ENCODE measurements at regions not wholly inside any gene's neighbourhood (a gene's known extent, or its start where the extent isn't known, plus 50 kb on each side); places are given as distances from the start of the nearest gene placed in this dataset.

DNA sequence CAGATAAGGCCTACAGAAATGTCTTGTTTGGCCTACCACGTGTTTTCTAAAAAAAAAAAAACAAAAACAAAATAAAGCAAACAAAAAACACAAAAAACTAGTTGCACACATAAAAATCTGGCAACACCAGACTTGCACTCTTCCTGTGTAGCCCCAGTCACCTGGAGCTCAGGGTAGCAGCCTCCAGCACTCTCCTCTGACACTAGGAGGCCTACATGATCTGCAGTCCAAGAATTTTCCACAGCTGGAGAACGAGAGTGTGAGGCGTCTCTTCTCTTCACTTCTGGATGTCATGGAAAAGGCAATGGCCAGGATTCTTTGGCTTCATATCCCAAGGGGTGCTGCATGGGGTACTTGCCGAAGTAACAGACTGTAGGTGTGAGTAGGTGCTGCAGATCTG, 310.2 kb upstream of the SALL1 start:
- H3K9me3 ChIP-seq (ENCODE audit: control insufficient read depth, low read length): no peaks in the 10 kb centered on the region
- no peak overlapping the region for H3K27ac ChIP-seq (ENCODE audit: low read depth, low read length, severe bottlenecking)
- H3K4me1 ChIP-seq (ENCODE audit: control insufficient read depth, insufficient read depth, low read length, poor library complexity, severe bottlenecking): peaks cover 8% of the 10 kb centered on the region
- no peak overlapping the region for H3K4me3 ChIP-seq (ENCODE audit: extremely low read depth, insufficient read depth, low read length, poor library complexity, severe bottlenecking)
- 79 to 92% methylated on average over 2 to 3 of the region's 4 CpGs for WGBS, 2 experiments (ENCODE audit: insufficient coverage in 2 of 2)
- no peaks in the 10 kb centered on the region for H3K36me3 ChIP-seq (ENCODE audit: control insufficient read depth, insufficient read depth, low read length)

DNA sequence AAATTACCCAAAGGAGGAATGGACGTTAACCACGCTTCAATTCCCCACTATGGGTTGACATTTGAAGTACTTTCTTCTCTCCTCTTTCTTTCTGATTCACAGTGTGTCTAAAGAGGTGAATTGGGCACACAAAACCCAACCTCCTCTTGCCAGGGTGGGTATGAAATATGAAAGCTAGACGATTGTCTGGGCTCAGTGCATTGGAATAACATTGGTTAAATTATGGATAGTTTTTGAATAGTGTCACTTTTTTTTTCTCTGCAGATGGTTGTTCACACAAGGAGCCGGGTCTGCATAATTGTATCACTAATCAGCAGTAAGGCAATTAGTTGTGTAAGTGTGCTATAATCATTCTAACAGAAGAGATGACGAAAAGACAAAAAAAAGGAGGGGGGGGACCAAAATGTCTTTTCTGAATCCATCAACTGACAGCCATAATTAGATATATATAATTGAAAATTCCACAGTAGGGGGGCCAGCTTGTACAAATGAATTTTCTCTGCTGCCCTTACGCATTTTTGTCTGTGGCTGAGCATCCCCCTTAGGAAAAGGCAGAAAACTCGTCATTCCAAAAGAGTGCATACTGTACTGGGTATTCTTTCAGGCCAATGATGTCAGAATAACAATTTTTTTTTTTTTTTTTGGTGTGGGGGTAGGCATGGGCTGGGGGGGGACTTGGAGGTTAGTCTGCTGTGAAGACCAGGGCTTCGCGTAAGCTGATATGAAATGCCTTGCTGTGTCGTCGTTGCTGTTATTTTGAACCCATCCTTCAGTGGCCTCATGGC, 307.5 kb upstream of the SALL1 start:
- no peak overlapping the region for H3K4me3 ChIP-seq (ENCODE audit: extremely low read depth, insufficient read depth, low read length, poor library complexity, severe bottlenecking)
- H3K36me3 ChIP-seq (ENCODE audit: control insufficient read depth, insufficient read depth, low read length): no peaks in the 10 kb centered on the region
- no peaks in the 10 kb centered on the region for H3K4me1 ChIP-seq (ENCODE audit: control insufficient read depth, insufficient read depth, low read length, poor library complexity, severe bottlenecking)
- 90 to 95% methylated on average over 7 of the region's 11 CpGs for WGBS, 2 experiments (ENCODE audit: insufficient coverage in 2 of 2)
- no peaks in the 10 kb centered on the region for H3K9me3 ChIP-seq (ENCODE audit: control insufficient read depth, low read length)
- H3K27ac ChIP-seq (ENCODE audit: low read depth, low read length, severe bottlenecking): no peak overlapping the region

DNA sequence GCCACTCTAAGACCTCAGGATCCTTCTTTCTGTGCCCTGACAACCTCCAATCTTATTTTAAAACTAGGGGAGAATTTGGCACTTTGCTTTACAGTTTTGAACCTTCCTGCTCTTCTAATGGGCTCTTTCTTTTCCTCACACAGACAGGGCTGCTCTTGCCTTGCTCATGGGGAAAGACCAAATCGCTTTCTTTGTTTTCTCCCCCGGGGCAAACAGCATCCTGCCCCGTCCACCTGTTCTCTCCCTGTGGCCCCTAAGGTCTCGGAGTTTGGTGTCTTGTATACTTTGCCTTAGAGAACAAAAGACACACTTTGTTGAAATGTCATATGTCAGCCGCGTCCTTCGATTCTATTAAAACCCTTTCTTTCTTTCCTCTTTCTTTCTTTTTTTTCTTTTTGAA, 306.7 kb upstream of the SALL1 start:
- H3K4me3 ChIP-seq (ENCODE audit: extremely low read depth, insufficient read depth, low read length, poor library complexity, severe bottlenecking): no peak overlapping the region
- 86 to 89% methylated on average over 3 to 4 of the region's 7 CpGs for WGBS, 2 experiments (ENCODE audit: insufficient coverage in 2 of 2)
- no peak overlapping the region for H3K27ac ChIP-seq (ENCODE audit: low read depth, low read length, severe bottlenecking)
- no peaks in the 10 kb centered on the region for H3K4me1 ChIP-seq (ENCODE audit: control insufficient read depth, insufficient read depth, low read length, poor library complexity, severe bottlenecking)
- H3K36me3 ChIP-seq (ENCODE audit: control insufficient read depth, insufficient read depth, low read length): no peaks in the 10 kb centered on the region
- H3K9me3 ChIP-seq (ENCODE audit: control insufficient read depth, low read length): no peaks in the 10 kb centered on the region

DNA sequence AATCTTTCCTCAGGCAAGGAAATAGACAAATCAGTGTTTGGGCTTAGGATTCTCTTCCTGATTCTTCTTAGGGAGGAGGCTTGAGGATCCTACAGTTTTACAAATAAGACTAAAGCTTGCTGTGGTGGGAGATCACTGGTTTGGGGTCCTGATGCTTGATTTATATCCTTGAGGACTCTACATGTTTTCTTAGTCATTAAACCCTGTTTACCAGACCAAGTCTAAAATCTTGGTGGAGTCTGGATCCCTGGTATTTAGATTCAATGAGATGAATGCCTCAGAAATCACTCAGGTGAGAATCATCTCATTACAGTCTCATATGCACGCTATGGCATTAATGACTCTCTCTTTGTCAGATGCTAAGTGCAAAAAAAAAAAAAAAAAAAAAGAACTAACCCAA, 304.3 kb upstream of the SALL1 start:
- no peaks in the 10 kb centered on the region for H3K4me1 ChIP-seq (ENCODE audit: control insufficient read depth, insufficient read depth, low read length, poor library complexity, severe bottlenecking)
- no peak overlapping the region for H3K27ac ChIP-seq (ENCODE audit: low read depth, low read length, severe bottlenecking)
- WGBS, 2 experiments (ENCODE audit: insufficient coverage in 2 of 2): 100% methylated on average over 1 of the region's 1 CpG; no CpG with 5 or more reads in 1 of the 2 experiments
- H3K36me3 ChIP-seq (ENCODE audit: control insufficient read depth, insufficient read depth, low read length): no peaks in the 10 kb centered on the region
- H3K4me3 ChIP-seq (ENCODE audit: extremely low read depth, insufficient read depth, low read length, poor library complexity, severe bottlenecking): no peak overlapping the region
- no peaks in the 10 kb centered on the region for H3K9me3 ChIP-seq (ENCODE audit: control insufficient read depth, low read length)

DNA sequence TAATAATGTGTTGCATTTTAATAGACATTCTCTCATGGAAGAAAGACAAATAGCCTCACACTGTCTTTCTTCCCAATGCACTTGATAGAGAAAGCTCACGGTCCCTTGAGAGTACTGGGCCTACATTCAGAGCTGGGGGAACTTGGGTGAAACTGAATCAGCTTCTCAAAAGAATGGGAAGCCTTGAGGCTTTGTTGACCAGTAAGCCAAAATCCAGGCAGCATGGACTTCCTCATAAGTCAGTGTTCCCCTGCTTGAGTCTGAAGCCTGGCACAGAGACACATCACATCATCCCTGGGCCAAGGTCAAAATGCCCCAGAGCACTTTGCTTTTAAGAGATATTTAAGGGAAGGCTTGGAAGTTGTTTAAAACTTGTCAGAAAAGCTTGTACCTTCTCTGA, 302.2 kb upstream of the SALL1 start:
- H3K36me3 ChIP-seq (ENCODE audit: control insufficient read depth, insufficient read depth, low read length): no peaks in the 10 kb centered on the region
- no peak overlapping the region for H3K4me3 ChIP-seq (ENCODE audit: extremely low read depth, insufficient read depth, low read length, poor library complexity, severe bottlenecking)
- 71 to 100% methylated on average over 1 of the region's 1 CpG for WGBS, 2 experiments (ENCODE audit: insufficient coverage in 2 of 2)
- no peaks in the 10 kb centered on the region for H3K9me3 ChIP-seq (ENCODE audit: control insufficient read depth, low read length)
- no peak overlapping the region for H3K27ac ChIP-seq (ENCODE audit: low read depth, low read length, severe bottlenecking)
- peaks cover 9% of the 10 kb centered on the region for H3K4me1 ChIP-seq (ENCODE audit: control insufficient read depth, insufficient read depth, low read length, poor library complexity, severe bottlenecking)

DNA sequence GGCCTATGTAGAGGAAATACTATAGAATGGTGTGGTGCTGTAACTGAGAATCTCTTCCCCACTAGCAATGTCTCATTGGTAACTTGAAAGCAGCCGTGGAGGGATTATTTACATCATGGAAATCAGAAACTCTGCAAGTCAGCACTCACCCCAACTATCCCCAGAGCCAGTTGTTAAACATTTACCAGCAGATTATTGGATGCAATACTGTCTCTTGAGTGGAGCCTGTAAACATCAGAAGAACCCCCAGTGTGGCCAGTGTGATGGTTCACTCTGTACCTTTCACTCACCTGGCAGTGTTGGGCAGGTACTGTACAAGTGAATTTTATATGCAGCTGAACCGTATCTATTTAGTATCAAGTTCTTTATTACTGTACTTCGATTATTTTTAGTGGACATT, 299.8 kb upstream of the SALL1 start:
- peaks cover 9% of the 10 kb centered on the region for H3K4me1 ChIP-seq (ENCODE audit: control insufficient read depth, insufficient read depth, low read length, poor library complexity, severe bottlenecking)
- H3K9me3 ChIP-seq (ENCODE audit: control insufficient read depth, low read length): no peaks in the 10 kb centered on the region
- WGBS, 2 experiments (ENCODE audit: insufficient coverage in 2 of 2): no CpG with 5 or more reads among the region's 3 CpGs
- H3K4me3 ChIP-seq (ENCODE audit: extremely low read depth, insufficient read depth, low read length, poor library complexity, severe bottlenecking): no peak overlapping the region
- H3K27ac ChIP-seq (ENCODE audit: low read depth, low read length, severe bottlenecking): no peak overlapping the region
- no peaks in the 10 kb centered on the region for H3K36me3 ChIP-seq (ENCODE audit: control insufficient read depth, insufficient read depth, low read length)

DNA sequence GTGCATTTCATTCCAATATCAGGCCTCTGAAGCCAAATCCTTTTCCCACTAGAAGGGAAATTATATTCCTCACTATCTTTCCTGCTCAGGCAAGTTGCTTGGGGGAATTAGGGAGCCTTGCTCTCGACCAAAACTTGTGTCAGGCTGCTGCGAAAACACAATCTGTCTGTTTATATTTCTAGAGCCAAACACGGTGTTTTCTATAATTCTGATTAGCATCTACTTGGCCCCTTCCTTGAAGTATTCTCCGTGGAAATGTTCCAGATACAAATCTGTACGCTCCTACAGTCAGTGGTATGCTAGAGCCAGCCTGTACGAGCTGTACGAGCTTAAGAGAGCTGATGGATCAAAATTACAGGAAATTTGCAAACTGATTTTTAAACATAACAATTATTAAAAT, 299.3 kb upstream of the SALL1 start:
- peaks cover 9% of the 10 kb centered on the region for H3K4me1 ChIP-seq (ENCODE audit: control insufficient read depth, insufficient read depth, low read length, poor library complexity, severe bottlenecking)
- WGBS, 2 experiments (ENCODE audit: insufficient coverage in 2 of 2): 84 to 85% methylated on average over 5 of the region's 7 CpGs
- H3K27ac ChIP-seq (ENCODE audit: low read depth, low read length, severe bottlenecking): no peak overlapping the region
- no peaks in the 10 kb centered on the region for H3K9me3 ChIP-seq (ENCODE audit: control insufficient read depth, low read length)
- no peak overlapping the region for H3K4me3 ChIP-seq (ENCODE audit: extremely low read depth, insufficient read depth, low read length, poor library complexity, severe bottlenecking)
- H3K36me3 ChIP-seq (ENCODE audit: control insufficient read depth, insufficient read depth, low read length): no peaks in the 10 kb centered on the region

DNA sequence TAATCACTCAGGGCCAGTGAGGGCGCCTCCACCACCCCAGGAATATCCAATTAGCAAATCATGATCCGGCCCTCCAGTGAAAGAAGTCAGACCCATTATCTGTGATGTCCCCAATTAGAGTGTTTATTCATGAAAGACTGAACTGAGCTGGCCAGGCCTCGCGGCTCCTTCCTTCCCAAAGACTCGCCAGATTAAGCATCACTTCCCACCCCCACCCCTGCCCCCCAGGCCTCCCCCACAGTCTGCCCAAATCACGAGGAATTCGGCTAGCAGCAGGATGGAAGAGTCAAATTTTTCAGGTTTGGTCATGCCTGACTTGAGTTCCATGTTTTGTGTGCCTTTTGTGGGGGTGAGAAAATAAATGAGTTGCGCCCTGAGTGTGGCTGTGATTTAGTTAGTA, 298.4 kb upstream of the SALL1 start:
- Histone ChIP-seq H3K36me3 (ENCODE audit: control insufficient read depth, insufficient read depth, low read length) (no peaks in the 10 kb centered on the region), H3K27ac (ENCODE audit: low read depth, low read length, severe bottlenecking) (no peak overlapping the region), H3K9me3 (ENCODE audit: control insufficient read depth, low read length) (no peaks in the 10 kb centered on the region), H3K4me3 (ENCODE audit: extremely low read depth, insufficient read depth, low read length, poor library complexity, severe bottlenecking) (no peak overlapping the region), H3K4me1 (ENCODE audit: control insufficient read depth, insufficient read depth, low read length, poor library complexity, severe bottlenecking) (peaks cover 9% of the 10 kb centered on the region)
- WGBS, 2 experiments (ENCODE audit: insufficient coverage in 2 of 2): 40 to 75% methylated on average over 1 to 2 of the region's 8 CpGs

DNA sequence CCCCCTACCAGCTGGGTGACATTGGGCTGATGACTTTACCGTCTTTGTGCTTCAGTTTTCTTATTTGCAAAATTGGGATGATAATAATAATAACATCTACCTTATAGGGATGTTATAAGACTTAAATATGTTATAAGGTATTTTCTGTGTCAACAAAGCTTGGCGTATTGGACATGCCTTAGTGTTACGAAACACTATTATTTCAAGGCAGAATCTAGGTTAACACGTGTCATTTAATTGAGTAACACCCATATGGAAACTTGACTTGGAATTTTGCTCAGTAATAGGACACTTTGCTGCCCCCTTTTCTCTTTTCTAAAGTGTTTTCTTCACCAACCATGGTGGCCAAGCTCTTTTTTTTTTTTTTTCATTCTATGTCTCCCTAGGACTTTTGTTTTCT, 294.2 kb upstream of the SALL1 start:
- WGBS, 2 experiments (ENCODE audit: insufficient coverage in 2 of 2): 44 to 100% methylated on average over 1 to 2 of the region's 4 CpGs
- Histone ChIP-seq H3K36me3 (ENCODE audit: control insufficient read depth, insufficient read depth, low read length) (no peaks in the 10 kb centered on the region), H3K9me3 (ENCODE audit: control insufficient read depth, low read length) (no peaks in the 10 kb centered on the region), H3K27ac (ENCODE audit: low read depth, low read length, severe bottlenecking) (no peak overlapping the region), H3K4me3 (ENCODE audit: extremely low read depth, insufficient read depth, low read length, poor library complexity, severe bottlenecking) (no peak overlapping the region), H3K4me1 (ENCODE audit: control insufficient read depth, insufficient read depth, low read length, poor library complexity, severe bottlenecking) (peaks cover 16% of the 10 kb centered on the region)

DNA sequence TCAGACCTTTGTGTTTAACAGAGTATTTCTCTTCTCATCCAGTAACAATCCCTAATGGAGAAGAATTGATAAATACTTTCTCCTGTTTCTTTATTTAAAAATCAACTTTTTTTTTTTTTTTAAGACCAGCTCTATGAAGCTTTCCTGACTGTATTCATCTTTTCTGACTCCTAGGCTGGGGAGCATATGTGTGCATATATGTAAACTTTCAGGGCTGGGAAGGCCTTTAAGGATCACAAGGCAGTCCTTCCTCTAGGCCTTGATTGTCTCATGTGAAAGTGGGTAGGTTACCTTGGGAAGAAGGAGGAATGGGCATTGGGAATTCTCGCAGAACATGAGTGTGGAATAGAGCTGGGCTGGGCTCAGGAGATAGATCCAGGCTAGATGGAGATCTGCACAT, 292.9 kb upstream of the SALL1 start:
- H3K4me3 ChIP-seq (ENCODE audit: extremely low read depth, insufficient read depth, low read length, poor library complexity, severe bottlenecking): no peak overlapping the region
- no peaks in the 10 kb centered on the region for H3K9me3 ChIP-seq (ENCODE audit: control insufficient read depth, low read length)
- H3K36me3 ChIP-seq (ENCODE audit: control insufficient read depth, insufficient read depth, low read length): no peaks in the 10 kb centered on the region
- peaks cover 7% of the 10 kb centered on the region for H3K4me1 ChIP-seq (ENCODE audit: control insufficient read depth, insufficient read depth, low read length, poor library complexity, severe bottlenecking)
- 86 to 88% methylated on average over 1 of the region's 1 CpG for WGBS, 2 experiments (ENCODE audit: insufficient coverage in 2 of 2)
- no peak overlapping the region for H3K27ac ChIP-seq (ENCODE audit: low read depth, low read length, severe bottlenecking)

DNA sequence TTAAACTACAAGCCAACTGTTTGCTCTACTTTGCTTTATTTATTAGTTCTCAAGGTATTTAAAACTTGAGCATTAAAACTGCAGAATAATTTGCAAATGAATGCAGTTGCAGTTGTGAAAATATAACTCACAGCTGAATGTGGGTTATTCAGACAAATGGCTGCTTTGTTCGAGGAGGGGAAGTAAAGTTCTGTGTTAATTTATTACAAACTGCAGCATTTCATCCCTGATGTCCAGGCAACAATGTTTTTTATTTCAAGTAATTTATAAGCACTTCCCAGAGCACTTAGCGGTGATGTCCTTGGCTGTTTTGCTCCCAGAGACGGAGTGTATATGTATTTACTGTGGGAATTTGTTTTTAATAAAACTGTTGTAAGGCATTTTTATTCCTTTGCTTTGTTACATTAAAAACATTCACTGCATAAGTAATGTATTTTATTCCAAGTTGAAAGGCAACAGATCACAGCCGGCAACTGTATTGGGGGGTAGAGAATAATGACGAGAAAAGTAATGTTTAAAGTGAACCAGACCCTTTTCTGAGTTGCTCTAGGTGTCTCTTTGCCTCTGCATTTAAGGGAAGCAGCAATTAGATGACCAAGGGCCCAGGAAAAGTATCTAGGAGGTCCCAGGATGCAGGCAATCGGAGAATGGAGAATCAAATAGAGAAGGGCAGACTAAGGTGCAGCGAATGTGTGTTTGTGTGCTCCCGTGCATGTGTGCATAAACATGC, 291.2 kb upstream of the SALL1 start:
- H3K27ac ChIP-seq (ENCODE audit: low read depth, low read length, severe bottlenecking): no peak overlapping the region
- 66 to 90% methylated on average over 4 to 5 of the region's 8 CpGs for WGBS, 2 experiments (ENCODE audit: insufficient coverage in 2 of 2)
- H3K4me3 ChIP-seq (ENCODE audit: extremely low read depth, insufficient read depth, low read length, poor library complexity, severe bottlenecking): no peak overlapping the region
- H3K4me1 ChIP-seq (ENCODE audit: control insufficient read depth, insufficient read depth, low read length, poor library complexity, severe bottlenecking): peaks cover 7% of the 10 kb centered on the region
- no peaks in the 10 kb centered on the region for H3K9me3 ChIP-seq (ENCODE audit: control insufficient read depth, low read length)
- no peaks in the 10 kb centered on the region for H3K36me3 ChIP-seq (ENCODE audit: control insufficient read depth, insufficient read depth, low read length)

Measured in mesodermal cell (in vitro differentiated cells).